SK-N-SH (cell line): ENCODE measurements at regions not wholly inside any gene's neighbourhood (a gene's known extent, or its start where the extent isn't known, plus 50 kb on each side); places are given as distances from the start of the nearest gene placed in this dataset.

Source experiments
- CTCF ChIA-PET: fragments of 300-600, 350-600 bp; formaldehyde crosslinking; extraction: SDS; loops from one replicate; lab custom pipeline; 2021; lab: Yijun Ruan, JAX
- POLR2A ChIA-PET: fragments of 350-600 bp; sonication (Branson Sonifier 250); formaldehyde crosslinking; extraction: SDS; loops from one replicate; lab custom pipeline; 2020; ENCODE audit warnings: antibody characterized with exemption, inconsistent platforms; lab: Yijun Ruan, JAX
- DNase-seq: peaks from one replicate; pipeline ENCODE4 v3.0.0; 2012
- H2AFZ ChIP-seq: fragments of 200-600 bp; sonication (generic); 2 replicates; pipeline ENCODE4 v1.8.1; 2016; ENCODE audit warnings: antibody characterized with exemption, mild to moderate bottlenecking, low read depth
- H3F3A ChIP-seq: fragments of 200-600 bp; sonication (generic); replicated peaks from 2 replicates; pipeline ENCODE3; 2016; ENCODE audit warnings: antibody characterized with exemption, mild to moderate bottlenecking; ENCODE audit not compliant: insufficient read depth
- H3K27ac ChIP-seq, 2 experiments: fragments of 200-500 bp in 1 of 2; fragments of 200-600 bp in 1 of 2; sonication (Bioruptor generic) in 1 of 2; sonication (generic), shearing (Covaris generic) in 1 of 2; 2 replicates each; pipeline versions ENCODE4 v1.5.1 to v1.6.1; 2014 to 2016; ENCODE audit warnings: low read depth in 2 of 2, inconsistent platforms in 1 of 2, low read length in 1 of 2, mild to moderate bottlenecking in 1 of 2, mixed read lengths in 1 of 2
- H3K27me3 ChIP-seq: fragments of 200-600 bp; sonication (generic), shearing (Covaris generic); 2 replicates; pipeline ENCODE4 v1.6.1; 2016; ENCODE audit warnings: mixed run types; ENCODE audit not compliant: insufficient read depth
- H3K36me3 ChIP-seq, 2 experiments: fragments of 200-500 bp in 1 of 2; fragments of 200-600 bp in 1 of 2; sonication (Bioruptor generic) in 1 of 2; sonication (generic) in 1 of 2; replicated peaks in 1 of 2; 2 replicates each; pipeline versions ENCODE3 to v1.5.1; 2014 to 2016; ENCODE audit warnings: low read length in 1 of 2, mild to moderate bottlenecking in 1 of 2; ENCODE audit not compliant: insufficient read depth in 2 of 2, control insufficient read depth in 1 of 2
- H3K4me1 ChIP-seq, 2 experiments: fragments of 200-500 bp in 1 of 2; fragments of 200-600 bp in 1 of 2; sonication (Bioruptor generic) in 1 of 2; sonication (generic), shearing (Covaris generic) in 1 of 2; 2 replicates each; pipeline versions ENCODE4 v1.5.1 to v1.6.1; 2014 to 2016; ENCODE audit warnings: low read depth in 1 of 2, low read length in 1 of 2, mixed run types in 1 of 2; ENCODE audit not compliant: insufficient read depth in 2 of 2, control insufficient read depth in 1 of 2
- H3K4me2 ChIP-seq: fragments of 200-600 bp; sonication (generic), shearing (Covaris generic); 2 replicates; pipeline ENCODE4 v1.6.1; 2017; ENCODE audit warnings: mixed run types
- H3K4me3 ChIP-seq, 2 experiments: fragments of 200-500 bp in 1 of 2; fragments of 200-600 bp in 1 of 2; sonication (Bioruptor generic) in 1 of 2; sonication (generic), shearing (Covaris generic) in 1 of 2; 2 replicates each; pipeline versions ENCODE4 v1.5.1 to v1.8.1; 2014 to 2016; ENCODE audit warnings: low read depth in 2 of 2, inconsistent platforms in 1 of 2, low read length in 1 of 2, mild to moderate bottlenecking in 1 of 2, mixed read lengths in 1 of 2, moderate library complexity in 1 of 2
- H3K79me2 ChIP-seq: fragments of 200-600 bp; sonication (generic); 2 replicates; pipeline ENCODE4 v1.8.1; 2017; ENCODE audit warnings: mild to moderate bottlenecking; ENCODE audit not compliant: insufficient read depth
- H3K9ac ChIP-seq: fragments of 200-600 bp; sonication (generic); 2 replicates; pipeline ENCODE4 v1.6.1; 2017; ENCODE audit warnings: mixed run types
- H3K9me2 ChIP-seq: fragments of 200-600 bp; sonication (generic); 2 replicates; pipeline ENCODE4 v1.6.1; 2017; ENCODE audit warnings: mixed run types
- H3K9me3 ChIP-seq: fragments of 200-600 bp; sonication (generic); 2 replicates; pipeline ENCODE4 v1.6.1; 2017; ENCODE audit warnings: mixed run types, mild to moderate bottlenecking, moderate library complexity
- H4K20me1 ChIP-seq: fragments of 200-600 bp; sonication (generic); 2 replicates; pipeline ENCODE4 v1.6.1; 2017; ENCODE audit warnings: mild to moderate bottlenecking, mixed run types; ENCODE audit not compliant: insufficient read depth
- CHD2 ChIP-seq: fragments of 150-350 bp; IDR thresholded peaks from 2 replicates; pipeline ENCODE4 v1.6.1; 2018; ENCODE audit warnings: low read length; ENCODE audit not compliant: partially characterized antibody
- CTCF ChIP-seq: fragments of 200-600 bp; sonication (generic); IDR thresholded peaks from 2 replicates; pipeline ENCODE4 v1.6.1; 2017; ENCODE audit warnings: antibody characterized with exemption, mild to moderate bottlenecking, moderate library complexity
- EZH2phosphoT487 ChIP-seq: fragments of 200-600 bp; sonication (generic); IDR thresholded peaks from 2 replicates; pipeline ENCODE4 v1.6.1; 2017; ENCODE audit warnings: low read depth, mixed run types, mild to moderate bottlenecking, antibody characterized with exemption, moderate library complexity, borderline replicate concordance
- FOSL2 ChIP-seq: IDR thresholded peaks from 2 replicates; pipeline ENCODE4 v1.4.0; 2012; ENCODE audit warnings: low read depth, mild to moderate bottlenecking, moderate library complexity, borderline replicate concordance
- FOXM1 ChIP-seq: IDR thresholded peaks from 2 replicates; pipeline ENCODE4 v1.4.0; 2012; ENCODE audit warnings: low read depth, mild to moderate bottlenecking
- REST ChIP-seq: IDR thresholded peaks from 2 replicates; pipeline ENCODE4 v1.6.1; 2012; ENCODE audit warnings: mild to moderate bottlenecking, low read depth, low read length, moderate library complexity
- RXRA ChIP-seq: IDR thresholded peaks from 2 replicates; pipeline ENCODE4 v1.4.0; 2012; ENCODE audit warnings: low read depth, mild to moderate bottlenecking, borderline replicate concordance
- USF1 ChIP-seq: IDR thresholded peaks from 2 replicates; pipeline ENCODE4 v1.4.0; 2012; ENCODE audit warnings: low read depth, borderline replicate concordance
- ZBTB33 ChIP-seq: IDR thresholded peaks from 2 replicates; pipeline ENCODE4 v1.4.0; 2012; ENCODE audit warnings: low read depth, borderline replicate concordance
- WGBS: methylation state at CpG from one replicate; pipeline ENCODE4 v1.1.6; 2017; ENCODE audit warnings: low lambda C conversion rate; 5-methylcytosine and 5-hydroxymethylcytosine counted together

- Histone ChIP-seq H3K4me3 (no peak overlapping the region), H3K79me2 (no peaks in the 10 kb centered on the region), H3F3A (no peaks in the 10 kb centered on the region), H3K27me3 (peaks cover 4% of the 10 kb centered on the region; the same call in 1 of the 2 replicates), H3K9ac (no peak overlapping the region), H4K20me1 (no peaks in the 10 kb centered on the region), H2AFZ (no peak overlapping the region), H3K4me1 (no peaks in the 10 kb centered on the region), H3K9me2 (no peaks in the 10 kb centered on the region), H3K9me3 (no peaks in the 10 kb centered on the region), H3K4me2 (no peak overlapping the region), H3K36me3 (no peaks in the 10 kb centered on the region), H3K27ac (no peak overlapping the region)
- DNase-seq = no peak
- ChIA-PET CTCF (interaction anchor here (1.2 to 3.3 kb wide), 2 partner anchors 17 to 26 kb away, joined by 3 to 11 read pairs; no protein-coding TSS in a partner anchor), POLR2A (no interaction called here)
- TF ChIP-seq RXRA (no peak), FOXM1 (no peak), ZBTB33 (no peak), CHD2 (no peak), REST (no peak), EZH2phosphoT487 (no peak), CTCF (no peak), USF1 (no peak), FOSL2 (no peak)
- WGBS = 89% methylated on average over 1 of the region's 1 CpG
Observed at GRCh38 chr2:44060990-44061389, 65.2 kb upstream of the LRPPRC start.
